Stimulated activated naive B cell treated with anti-CD40 and anti-IgM and Interleukin-4, amounts not matched to agents 10 μg/mL and 1 μg/mL and 100 μg/mL, for 72 hours (primary cell): ENCODE measurements at regions not wholly inside any gene's neighbourhood (a gene's known extent, or its start where the extent isn't known, plus 50 kb on each side); places are given as distances from the start of the nearest gene placed in this dataset.

Experiments used
- ATAC-seq, 2 donors: fragments of 150-1000 bp; cut with Tn5 transposase; replicated peaks; 2 replicates each; pipeline ENCODE4 v1.10.0; 2021; ENCODE audit warnings: moderate library complexity in 1 of 2
- DNase-seq: peaks from one replicate; pipeline ENCODE4 v3.0.0; 2021
- H3K27ac Mint-ChIP-seq: one replicate; pipeline ENCODE4 v1.8.0; 2022; ENCODE audit warnings: mild to moderate bottlenecking, mixed read lengths
- H3K27me3 Mint-ChIP-seq, 2 donors: one replicate each; pipeline ENCODE4 v1.8.0; 2022; ENCODE audit warnings: mixed read lengths in 2 of 2
- H3K36me3 Mint-ChIP-seq, 2 donors: one replicate each; pipeline ENCODE4 v1.8.0; 2022; ENCODE audit warnings: mixed read lengths in 2 of 2, mild to moderate bottlenecking in 1 of 2
- H3K4me1 Mint-ChIP-seq, 2 donors: one replicate each; pipeline ENCODE4 v1.8.0; 2022; ENCODE audit warnings: mixed read lengths in 2 of 2, mild to moderate bottlenecking in 1 of 2
- H3K4me3 Mint-ChIP-seq, 2 donors: one replicate each; pipeline ENCODE4 v1.8.0; 2022; ENCODE audit warnings: mild to moderate bottlenecking in 2 of 2, mixed read lengths in 2 of 2, moderate library complexity in 1 of 2
- H3K9me3 Mint-ChIP-seq, 2 donors: one replicate each; pipeline ENCODE4 v1.8.0; 2022; ENCODE audit warnings: mixed read lengths in 2 of 2, mild to moderate bottlenecking in 1 of 2

DNA sequence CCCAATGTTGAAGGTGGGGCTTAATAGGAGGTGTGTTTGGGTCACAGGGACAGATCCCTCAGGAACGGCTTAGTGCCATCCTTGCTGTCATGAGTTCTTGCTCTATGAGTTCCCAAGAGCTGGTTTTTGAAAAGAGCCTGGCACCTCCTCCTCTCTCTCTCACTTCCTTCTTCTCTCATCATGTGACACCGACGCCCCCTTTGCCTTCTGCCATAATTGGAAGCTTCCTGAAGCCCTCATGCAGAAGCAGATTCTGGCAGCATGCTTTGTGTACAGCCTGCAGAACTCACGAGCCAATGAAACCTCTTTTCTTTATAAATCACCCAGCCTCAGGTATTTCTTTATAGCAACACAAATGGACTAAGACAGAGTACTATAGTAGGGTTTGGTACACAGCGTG, 100.4 kb upstream of the SH3BP4 start:
- Mint-ChIP-seq H3K27me3 (peaks cover 5 to 25% of the 10 kb centered on the region in 2 donors), H3K27ac (no peak overlapping the region)

GRCh38 chr2:234850818-234851217, 101.0 kb upstream of the SH3BP4 start:
- H3K4me3 Mint-ChIP-seq = no peak overlapping the region
- H3K36me3 Mint-ChIP-seq = peaks cover 2 to 6% of the 10 kb centered on the region in 2 donors
- H3K27me3 Mint-ChIP-seq = peaks cover 5 to 24% of the 10 kb centered on the region in 2 donors
- ATAC-seq (no peak), DNase-seq (no peak)
- H3K9me3 Mint-ChIP-seq = peaks cover 16 to 17% of the 10 kb centered on the region in 2 donors
- H3K4me1 Mint-ChIP-seq = peaks cover 4 to 17% of the 10 kb centered on the region in 2 donors
- no peak overlapping the region for H3K27ac Mint-ChIP-seq

More for the DNA sequence above, 100.4 kb upstream of the SH3BP4 start:
- ATAC-seq (no peak), DNase-seq (no peak)
- H3K36me3 Mint-ChIP-seq = peaks cover 3 to 6% of the 10 kb centered on the region in 2 donors
- peaks cover 4 to 17% of the 10 kb centered on the region in 2 donors for H3K4me1 Mint-ChIP-seq
- peaks cover 16 to 18% of the 10 kb centered on the region in 2 donors for H3K9me3 Mint-ChIP-seq
- H3K4me3 Mint-ChIP-seq = no peak overlapping the region

DNA sequence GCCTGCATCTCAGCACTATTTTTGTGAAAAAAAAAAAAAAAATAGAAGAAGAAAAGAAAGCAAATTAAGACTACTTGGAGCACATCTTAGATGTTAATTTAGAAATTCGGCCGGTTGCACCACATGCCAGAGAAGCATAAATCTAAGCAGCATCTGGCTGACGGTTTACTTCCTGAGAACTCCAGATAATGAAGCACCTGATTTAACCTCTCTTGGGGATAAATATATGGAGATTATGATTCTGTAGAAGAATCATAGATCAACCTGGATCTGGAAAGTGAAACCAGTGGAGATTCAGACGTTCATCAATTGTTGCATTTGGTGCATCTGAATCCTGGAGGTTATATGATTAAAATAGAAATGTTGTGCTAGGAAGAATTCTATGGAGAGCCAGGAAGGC, 102.1 kb upstream of the SH3BP4 start:
- peaks cover 4 to 17% of the 10 kb centered on the region in 2 donors for H3K4me1 Mint-ChIP-seq
- peaks cover 8 to 12% of the 10 kb centered on the region in 2 donors for H3K9me3 Mint-ChIP-seq
- ATAC-seq = no peak
- H3K27ac Mint-ChIP-seq = no peak overlapping the region
- no peak for DNase-seq
- no peak overlapping the region for H3K4me3 Mint-ChIP-seq
- H3K36me3 Mint-ChIP-seq = peaks cover 0 to 4% of the 10 kb centered on the region in 2 donors
- H3K27me3 Mint-ChIP-seq = peaks cover 5 to 21% of the 10 kb centered on the region in 2 donors

DNA sequence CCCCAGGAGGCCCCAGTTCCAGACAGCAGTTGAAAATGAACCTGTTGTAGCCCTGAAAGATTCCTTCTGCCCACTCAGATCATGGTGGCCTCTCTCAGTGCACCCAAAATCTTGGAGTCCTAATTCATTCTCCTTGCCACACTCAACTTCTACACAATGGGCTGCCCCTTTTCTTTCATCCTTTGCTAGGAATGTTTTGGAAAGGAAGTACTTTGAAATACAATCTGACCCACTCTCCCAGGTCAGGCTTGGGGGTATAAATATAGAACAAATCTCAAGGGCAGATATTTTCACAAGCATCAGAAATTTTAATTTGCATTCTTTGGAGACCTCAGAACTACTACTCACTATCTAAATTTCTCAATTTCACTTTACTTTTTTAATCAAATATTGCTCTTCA, 103.2 kb upstream of the SH3BP4 start:
- Mint-ChIP-seq H3K27ac (no peak overlapping the region), H3K27me3 (peaks cover 5 to 21% of the 10 kb centered on the region in 2 donors), H3K4me3 (no peak overlapping the region), H3K36me3 (peaks cover 0 to 4% of the 10 kb centered on the region in 2 donors), H3K4me1 (peaks cover 4 to 17% of the 10 kb centered on the region in 2 donors), H3K9me3 (peaks cover 4 to 9% of the 10 kb centered on the region in 2 donors)
- DNase-seq (no peak), ATAC-seq (no peak)

GRCh38 chr2:234847639-234848038, 104.2 kb upstream of the SH3BP4 start:
- no peak overlapping the region for H3K27ac Mint-ChIP-seq
- H3K4me3 Mint-ChIP-seq = no peak overlapping the region
- peaks cover 0 to 4% of the 10 kb centered on the region in 2 donors for H3K36me3 Mint-ChIP-seq
- H3K4me1 Mint-ChIP-seq = peaks cover 4 to 11% of the 10 kb centered on the region in 2 donors
- H3K9me3 Mint-ChIP-seq = peaks cover 4 to 9% of the 10 kb centered on the region in 2 donors
- peaks cover 0 to 17% of the 10 kb centered on the region in 2 donors for H3K27me3 Mint-ChIP-seq
- DNase-seq = no peak
- ATAC-seq = no peak

GRCh38 chr2:234847364-234847635, 104.5 kb upstream of the SH3BP4 start:
- H3K36me3 Mint-ChIP-seq = peaks cover 0 to 4% of the 10 kb centered on the region in 2 donors
- H3K9me3 Mint-ChIP-seq = peaks cover 4 to 9% of the 10 kb centered on the region in 2 donors
- H3K4me3 Mint-ChIP-seq = no peak overlapping the region
- H3K27me3 Mint-ChIP-seq = peaks cover 0 to 20% of the 10 kb centered on the region in 2 donors
- peaks cover 4 to 11% of the 10 kb centered on the region in 2 donors for H3K4me1 Mint-ChIP-seq
- H3K27ac Mint-ChIP-seq = no peak overlapping the region
- DNase-seq (no peak), ATAC-seq (no peak)

DNA sequence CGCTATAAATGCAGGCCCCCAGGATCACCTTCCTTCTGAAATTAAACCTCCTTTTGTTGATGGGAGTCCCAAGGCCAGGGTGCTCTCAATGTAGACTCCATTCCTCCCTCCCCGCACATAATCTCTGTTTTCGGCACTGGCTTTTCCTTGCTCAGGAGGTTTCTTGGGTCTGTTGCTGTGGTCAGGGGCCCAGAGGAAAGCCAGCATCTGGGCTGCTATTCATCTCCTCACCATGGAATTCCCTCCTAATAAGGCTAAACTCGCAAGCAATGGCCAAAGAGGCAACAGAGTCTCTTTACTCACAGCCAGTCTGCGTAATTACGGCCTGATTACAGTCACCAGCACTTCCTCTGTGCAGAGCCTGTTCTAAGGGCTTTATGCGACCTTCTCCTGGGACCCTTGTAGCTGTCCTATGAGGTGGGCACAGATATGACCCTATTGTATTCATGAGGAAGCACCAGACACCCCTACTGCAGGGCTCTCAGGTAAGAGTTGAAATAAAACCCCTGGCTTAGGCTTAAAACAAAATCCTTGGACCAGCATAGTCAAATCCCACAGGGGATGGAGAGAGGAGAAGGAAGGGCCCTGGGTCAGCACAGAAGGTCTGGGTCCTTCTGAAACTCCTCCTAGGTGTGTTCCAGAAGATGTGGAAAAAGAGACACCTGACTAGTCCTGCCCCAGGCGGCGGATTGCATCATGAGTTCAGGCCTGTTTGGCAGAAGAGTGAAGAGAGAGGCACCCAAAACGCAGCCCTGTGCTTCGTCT, 105.0 kb upstream of the SH3BP4 start:
- peaks cover under 1 to 21% of the 10 kb centered on the region in 2 donors for H3K27me3 Mint-ChIP-seq
- no peak for ATAC-seq
- H3K36me3 Mint-ChIP-seq = peaks cover 0 to 4% of the 10 kb centered on the region in 2 donors
- no peak overlapping the region for H3K4me3 Mint-ChIP-seq
- no peak for DNase-seq
- peaks cover 4 to 10% of the 10 kb centered on the region in 2 donors for H3K4me1 Mint-ChIP-seq
- peaks cover 4 to 9% of the 10 kb centered on the region in 2 donors for H3K9me3 Mint-ChIP-seq
- no peak overlapping the region for H3K27ac Mint-ChIP-seq

DNA sequence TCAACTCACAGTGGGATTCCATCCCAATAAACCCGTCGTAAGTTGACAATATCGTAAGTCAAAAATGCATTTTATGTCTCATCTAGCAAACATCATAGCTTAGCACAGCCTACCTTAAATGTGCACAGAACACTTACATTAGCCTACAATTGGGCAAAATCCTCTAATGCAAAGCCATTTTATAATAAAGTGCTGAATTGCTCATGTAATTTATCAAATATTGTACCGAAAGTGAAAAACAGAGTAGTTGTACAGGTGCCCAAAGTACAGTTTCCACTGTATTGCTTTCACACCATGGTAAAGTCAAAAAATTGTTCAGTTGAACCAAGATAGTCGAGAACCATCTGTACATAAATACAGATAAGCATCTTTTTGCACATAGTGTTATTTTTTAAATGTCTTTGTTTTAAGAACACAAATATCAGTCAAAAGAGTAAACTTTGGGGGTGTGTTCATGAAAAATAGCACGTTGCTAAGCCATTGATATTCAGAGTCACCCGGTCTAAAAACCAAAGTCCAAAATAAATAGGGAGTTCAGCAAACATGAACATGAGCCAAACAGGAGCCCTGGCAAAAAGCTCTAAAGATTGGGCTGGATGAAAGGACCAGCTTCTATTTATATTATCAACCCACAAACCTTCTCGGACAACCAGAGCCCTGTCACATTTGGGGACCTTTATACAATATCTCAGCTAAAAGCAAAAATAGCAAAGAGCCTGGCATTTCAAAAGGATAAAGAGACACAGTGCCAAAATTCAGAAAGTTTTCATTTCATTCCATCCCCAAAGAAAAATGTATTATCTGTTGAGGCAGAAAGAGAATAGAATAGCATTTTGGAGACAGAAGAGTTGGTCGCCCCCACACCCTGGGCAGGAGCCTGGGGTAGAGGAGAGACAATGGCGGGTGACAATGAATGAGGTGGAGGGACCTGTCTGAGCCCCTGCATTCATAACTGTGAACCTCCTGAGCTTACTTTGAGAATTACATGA, 105.9 kb upstream of the SH3BP4 start:
- H3K4me3 Mint-ChIP-seq = no peak overlapping the region
- H3K4me1 Mint-ChIP-seq = peaks cover 0 to 1% of the 10 kb centered on the region in 2 donors
- H3K9me3 Mint-ChIP-seq = peaks cover 0 to 5% of the 10 kb centered on the region in 2 donors
- ATAC-seq (no peak), DNase-seq (no peak)
- peaks cover 0 to 4% of the 10 kb centered on the region in 2 donors for H3K36me3 Mint-ChIP-seq
- no peak overlapping the region for H3K27ac Mint-ChIP-seq
- peaks cover 5 to 21% of the 10 kb centered on the region in 2 donors for H3K27me3 Mint-ChIP-seq

DNA sequence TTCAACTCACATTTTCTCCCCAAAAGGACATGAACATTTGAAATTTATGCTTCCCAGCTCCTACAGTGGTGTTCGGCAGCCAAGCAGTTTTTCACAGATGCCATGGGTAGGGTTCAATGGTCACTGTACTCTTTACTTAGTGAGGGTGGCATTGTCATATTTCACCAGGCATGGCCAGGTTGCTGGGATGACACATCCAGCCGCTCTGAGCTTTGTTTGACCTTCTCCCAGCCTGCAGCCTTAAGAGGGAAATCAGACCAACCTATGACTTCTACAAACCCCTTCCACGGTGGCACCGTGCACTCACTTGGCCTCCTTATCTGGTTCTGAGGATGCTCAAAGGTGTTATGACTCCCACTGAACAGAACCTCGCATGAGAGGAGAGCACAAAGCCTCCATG, 108.4 kb upstream of the SH3BP4 start:
- ATAC-seq = no peak
- Mint-ChIP-seq H3K27me3 (peaks cover 5 to 12% of the 10 kb centered on the region in 2 donors), H3K9me3 (no peaks in the 10 kb centered on the region), H3K27ac (no peak overlapping the region), H3K4me3 (no peak overlapping the region), H3K36me3 (no peaks in the 10 kb centered on the region), H3K4me1 (no peaks in the 10 kb centered on the region)
- DNase-seq = no peak

GRCh38 chr2:234842753-234843152, 109.1 kb upstream of the SH3BP4 start:
- ATAC-seq (no peak), DNase-seq (no peak)
- Mint-ChIP-seq H3K27me3 (peaks cover 5 to 7% of the 10 kb centered on the region in 2 donors), H3K4me3 (no peak overlapping the region), H3K9me3 (no peaks in the 10 kb centered on the region), H3K36me3 (no peaks in the 10 kb centered on the region), H3K27ac (no peak overlapping the region), H3K4me1 (no peaks in the 10 kb centered on the region)

DNA sequence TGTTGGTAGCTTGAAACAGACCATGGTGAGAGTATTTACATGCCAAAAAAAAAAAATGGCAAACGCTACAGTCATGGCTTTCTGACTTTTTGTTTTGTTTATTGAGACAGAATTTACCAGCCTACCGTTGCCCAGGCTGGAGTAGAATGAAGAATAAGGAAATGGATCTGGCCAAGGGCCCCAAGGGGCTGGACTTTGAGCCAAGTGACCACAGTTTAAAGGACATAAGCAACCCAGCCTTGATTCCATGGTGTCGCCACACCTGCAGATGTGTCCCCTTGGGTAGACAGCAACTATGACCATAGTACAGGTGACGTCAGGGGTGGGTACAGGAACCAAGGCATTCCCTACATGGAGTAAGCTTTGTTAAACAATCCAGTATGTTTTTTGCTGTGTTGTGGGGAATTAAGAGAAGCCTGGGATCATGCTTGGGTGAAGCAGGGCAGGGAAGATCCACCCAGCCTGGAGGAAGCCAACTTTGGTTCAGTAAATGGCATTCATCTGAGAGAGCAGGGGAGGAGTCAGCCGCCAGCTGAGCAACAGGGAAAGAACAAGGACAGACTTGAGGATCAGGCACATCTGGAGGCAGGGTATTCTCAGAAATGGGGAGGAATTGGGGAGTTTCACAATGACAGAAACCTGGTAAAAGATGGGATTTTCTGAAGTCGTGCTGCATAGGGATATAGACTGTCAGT, 110.3 kb upstream of the SH3BP4 start:
- Mint-ChIP-seq H3K4me1 (no peaks in the 10 kb centered on the region), H3K27ac (no peak overlapping the region), H3K27me3 (peaks cover 4 to 5% of the 10 kb centered on the region in 2 donors), H3K9me3 (no peaks in the 10 kb centered on the region), H3K36me3 (no peaks in the 10 kb centered on the region), H3K4me3 (no peak overlapping the region)
- ATAC-seq (no peak), DNase-seq (no peak)

DNA sequence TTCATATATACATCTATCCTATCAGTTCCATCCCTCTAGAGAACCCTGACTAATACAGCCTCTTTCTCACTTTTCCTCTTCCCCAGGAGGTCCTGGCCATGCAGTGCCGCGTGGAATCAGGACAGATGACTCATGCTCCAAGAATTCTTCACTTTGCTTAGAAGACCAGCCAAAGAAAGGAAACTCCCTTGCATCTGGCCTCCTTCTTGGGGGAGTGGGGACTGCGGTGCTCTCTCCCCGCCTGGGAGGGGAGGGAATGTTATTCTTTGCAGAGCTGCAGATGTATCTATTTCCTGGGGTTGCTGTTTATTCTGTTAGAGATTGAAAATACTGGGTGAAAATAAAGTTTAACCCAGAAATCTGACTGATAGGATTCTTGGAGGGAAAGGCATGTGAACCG, 111.5 kb upstream of the SH3BP4 start:
- ATAC-seq = no peak
- H3K27ac Mint-ChIP-seq = no peak overlapping the region
- no peak overlapping the region for H3K4me3 Mint-ChIP-seq
- no peaks in the 10 kb centered on the region for H3K36me3 Mint-ChIP-seq
- no peaks in the 10 kb centered on the region for H3K4me1 Mint-ChIP-seq
- no peak for DNase-seq
- H3K27me3 Mint-ChIP-seq = peaks cover 4 to 5% of the 10 kb centered on the region in 2 donors
- no peaks in the 10 kb centered on the region for H3K9me3 Mint-ChIP-seq

DNA sequence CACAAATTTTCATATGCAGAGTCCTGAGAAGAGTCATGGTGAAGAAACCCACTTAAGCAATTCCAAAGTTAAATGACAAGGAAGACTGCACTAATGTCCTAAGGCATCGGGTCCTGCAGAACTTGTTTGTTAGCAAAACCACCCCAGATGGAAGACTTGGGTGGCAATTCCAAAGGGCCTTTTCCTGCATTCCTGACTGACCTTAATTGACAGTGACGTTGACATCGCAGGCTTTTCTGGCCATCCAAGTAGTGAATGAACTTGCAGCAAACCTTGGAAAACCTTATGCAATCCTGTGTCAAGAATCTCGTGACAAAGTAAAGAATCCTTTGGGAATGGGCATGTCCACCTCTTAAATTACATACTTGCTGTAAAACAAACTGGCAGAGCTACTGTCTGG, 112.5 kb upstream of the SH3BP4 start:
- Mint-ChIP-seq H3K9me3 (no peaks in the 10 kb centered on the region), H3K36me3 (no peaks in the 10 kb centered on the region), H3K27ac (no peak overlapping the region), H3K27me3 (peaks cover 4 to 5% of the 10 kb centered on the region in 2 donors), H3K4me3 (no peak overlapping the region), H3K4me1 (no peaks in the 10 kb centered on the region)
- DNase-seq (no peak), ATAC-seq (no peak)

DNA sequence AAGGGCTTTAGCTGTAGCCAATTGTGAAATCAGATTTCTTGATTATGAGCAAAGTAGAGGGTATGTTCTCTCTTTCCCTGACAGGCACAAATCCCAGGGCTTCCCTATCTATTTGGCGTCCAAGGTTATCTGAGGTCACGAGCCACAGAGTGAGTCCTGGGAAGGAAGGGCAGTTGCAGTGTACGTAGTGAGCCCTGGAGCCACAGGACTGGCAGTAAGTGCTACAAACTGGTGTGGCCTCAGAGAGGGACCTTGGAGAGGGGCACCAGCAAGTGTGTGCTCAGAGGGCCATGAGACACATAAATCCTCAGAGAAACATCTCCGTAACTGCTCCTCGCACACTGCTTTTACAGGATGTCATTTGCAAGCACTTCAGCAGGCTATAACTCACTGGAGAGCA, 115.5 kb upstream of the SH3BP4 start:
- H3K9me3 Mint-ChIP-seq = no peaks in the 10 kb centered on the region
- H3K4me1 Mint-ChIP-seq = no peaks in the 10 kb centered on the region
- peaks cover 0 to 1% of the 10 kb centered on the region in 2 donors for H3K27me3 Mint-ChIP-seq
- H3K36me3 Mint-ChIP-seq = no peaks in the 10 kb centered on the region
- H3K4me3 Mint-ChIP-seq = no peak overlapping the region
- DNase-seq (no peak), ATAC-seq (no peak)
- no peak overlapping the region for H3K27ac Mint-ChIP-seq
